ENCODE measurements at regions not wholly inside any gene's neighbourhood (a gene's known extent, or its start where the extent isn't known, plus 50 kb on each side); places are given as distances from the start of the nearest gene placed in this dataset.

GRCh38 chr9:29445751-29446150 lies 1872.5 kb upstream of the C9orf72 start:
- TF ChIP-seq POLR2A (IDR thresholded peaks at IDR 0.05) (no peak), CTCF (IDR thresholded peaks at IDR 0.05) (no peak), EP300 (IDR thresholded peaks at IDR 0.05) (no peak)

Data from ovary (tissue), 3 donors.